ES-I3 (cell line): ENCODE measurements at regions not wholly inside any gene's neighbourhood (a gene's known extent, or its start where the extent isn't known, plus 50 kb on each side); places are given as distances from the start of the nearest gene placed in this dataset.

Experiments
- H3K36me3 ChIP-seq: 2 replicates; pipeline ENCODE4 v1.6.1; 2013; ENCODE audit warnings: mild to moderate bottlenecking, low read length, control low read depth, moderate library complexity; ENCODE audit not compliant: insufficient read depth
- H3K4me1 ChIP-seq: 2 replicates; pipeline ENCODE4 v1.6.1; 2013; ENCODE audit warnings: mild to moderate bottlenecking, control low read depth, low read length; ENCODE audit not compliant: insufficient read depth
- H3K9ac ChIP-seq: 2 replicates; pipeline ENCODE4 v1.6.1; 2013; ENCODE audit warnings: low read depth, mild to moderate bottlenecking, low read length, moderate library complexity
- H3K9me3 ChIP-seq: 2 replicates; pipeline ENCODE4 v1.6.1; 2013; ENCODE audit warnings: mild to moderate bottlenecking, low read length, moderate library complexity; ENCODE audit not compliant: control insufficient read depth, insufficient read depth

GRCh38 chr10:107238275-107238674 is 73.8 kb upstream of the SORCS1 start:
- Histone ChIP-seq H3K36me3 (no peaks in the 10 kb centered on the region), H3K9ac (no peak overlapping the region)

DNA sequence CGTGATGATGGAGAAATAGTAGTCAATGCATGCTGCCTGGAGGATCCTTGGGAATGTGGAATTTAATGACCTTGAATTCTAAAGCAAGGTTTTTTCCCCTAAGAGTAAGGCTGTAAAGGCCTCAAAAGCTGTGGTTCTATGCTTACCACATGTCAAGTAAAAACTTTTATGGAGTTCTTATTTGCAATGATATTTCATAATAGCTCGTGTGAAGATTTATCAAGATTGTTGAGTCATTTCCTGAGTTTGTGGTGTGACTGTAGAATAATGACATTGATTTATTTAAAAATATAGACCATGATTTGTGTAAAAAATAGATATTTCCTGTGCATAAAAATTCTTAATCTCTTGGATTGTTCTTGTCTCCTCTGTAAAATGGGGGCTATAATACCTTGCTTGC is 67.5 kb upstream of the SORCS1 start:
- Histone ChIP-seq H3K9me3 (no peaks in the 10 kb centered on the region), H3K4me1 (no peaks in the 10 kb centered on the region), H3K36me3 (no peaks in the 10 kb centered on the region), H3K9ac (no peak overlapping the region)

More at GRCh38 chr10:107238275-107238674, 73.8 kb upstream of the SORCS1 start:
- H3K9me3 ChIP-seq = no peaks in the 10 kb centered on the region
- H3K4me1 ChIP-seq = no peaks in the 10 kb centered on the region

- no peak overlapping the region for H3K9ac ChIP-seq
- no peaks in the 10 kb centered on the region for H3K4me1 ChIP-seq
- H3K36me3 ChIP-seq = no peaks in the 10 kb centered on the region
- no peaks in the 10 kb centered on the region for H3K9me3 ChIP-seq
Measured at GRCh38 chr10:107230887-107231286, 66.4 kb upstream of the SORCS1 start.

- Histone ChIP-seq H3K9ac (no peak overlapping the region), H3K4me1 (no peaks in the 10 kb centered on the region), H3K9me3 (no peaks in the 10 kb centered on the region), H3K36me3 (no peaks in the 10 kb centered on the region)
Measured at GRCh38 chr10:107215681-107216080, 51.2 kb upstream of the SORCS1 start.
